A549 (cell line): ENCODE measurements at regions not wholly inside any gene's neighbourhood (a gene's known extent, or its start where the extent isn't known, plus 50 kb on each side); places are given as distances from the start of the nearest gene placed in this dataset.

Experiments used
- CEBPB ChIP-seq, 2 experiments: fragments of >200 bp in 1 of 2; sonication (Bioruptor Twin) in 1 of 2; formaldehyde crosslinking in 1 of 2; IDR thresholded peaks; 2 replicates each; pipeline ENCODE4 v1.6.1; 2012 to 2016
- CHD4 ChIP-seq: fragments of 200-600 bp; sonication (generic); IDR thresholded peaks from 2 replicates; pipeline ENCODE4 v1.6.1; 2016; ENCODE audit warnings: antibody characterized with exemption, mild to moderate bottlenecking, borderline replicate concordance
- CTCF ChIP-seq: fragments of >200 bp; sonication (Bioruptor Twin); formaldehyde crosslinking; IDR thresholded peaks from 3 replicates; pipeline ENCODE4 v1.5.1; 2016
- ELK1 ChIP-seq: fragments of 150-350 bp; IDR thresholded peaks from 2 replicates; pipeline ENCODE4 v1.6.1; 2014; ENCODE audit warnings: low read depth, mild to moderate bottlenecking, low read length
- EP300 ChIP-seq, 2 experiments: fragments of >200 bp; sonication (Bioruptor Twin); formaldehyde crosslinking; IDR thresholded peaks; 2 replicates in 1 of 2; 3 replicates in 1 of 2; pipeline ENCODE4 v1.6.1; 2016 to 2017
- HDAC2 ChIP-seq: fragments of 200-600 bp; sonication (generic); IDR thresholded peaks from 2 replicates; pipeline ENCODE4 v1.6.1; 2016
- HOXA7 ChIP-seq: fragments of 250-450 bp; sonication (Bioruptor Pico); IDR thresholded peaks from 2 replicates; pipeline ENCODE4 v1.5.0; 2020; ENCODE audit warnings: mild to moderate bottlenecking, moderate library complexity
- JUN ChIP-seq, 2 experiments: fragments of >200 bp; sonication (Bioruptor Twin); formaldehyde crosslinking; IDR thresholded peaks; 2 replicates in 1 of 2; 3 replicates in 1 of 2; pipeline ENCODE4 v1.6.1; 2016 to 2017
- POLR2A ChIP-seq: IDR thresholded peaks from 2 replicates; pipeline ENCODE4 v1.6.1; 2012; ENCODE audit warnings: mild to moderate bottlenecking, low read length
- REST ChIP-seq: fragments of 200-600 bp; sonication (generic); IDR thresholded peaks from 2 replicates; pipeline ENCODE4 v1.6.1; 2016; ENCODE audit warnings: antibody characterized with exemption, mild to moderate bottlenecking, moderate library complexity
- ZFP36 ChIP-seq: fragments of 450-650 bp; IDR thresholded peaks from 2 replicates; pipeline ENCODE4 v1.6.1; 2014; ENCODE audit warnings: borderline replicate concordance; ENCODE audit not compliant: partially characterized antibody
- ZSCAN20 ChIP-seq: fragments of 250-450 bp; sonication (Bioruptor Pico); IDR thresholded peaks from 2 replicates; pipeline ENCODE4 v1.8.0; 2022; ENCODE audit warnings: mild to moderate bottlenecking, moderate library complexity

- TF ChIP-seq CTCF (no peak), ELK1 (no peak), CEBPB (IDR thresholded peaks at IDR 0.05) (no peak), HDAC2 (no peak), ZFP36 (no peak), JUN (IDR thresholded peaks at IDR 0.05) (no peak), REST (no peak), EP300 (IDR thresholded peaks at IDR 0.05) (no peak), ZSCAN20 (CRISPR knock-in tag) (no peak), HOXA7 (no peak), CHD4 (no peak), POLR2A (no peak)
Observed at GRCh38 chr3:182715006-182715405, 78.3 kb upstream of the ATP11B start.
